HG03469 (cell line): ENCODE measurements at regions not wholly inside any gene's neighbourhood (a gene's known extent, or its start where the extent isn't known, plus 50 kb on each side); places are given as distances from the start of the nearest gene placed in this dataset.

ENCODE experiments used
- ATAC-seq: cut with Tn5 transposase; IDR thresholded peaks from one replicate; pipeline ENCODE4 v1.9.1; 2021; ENCODE audit warnings: mild to moderate bottlenecking, moderate library complexity, moderate number of reproducible peaks; ENCODE audit not compliant: unreplicated experiment

DNA sequence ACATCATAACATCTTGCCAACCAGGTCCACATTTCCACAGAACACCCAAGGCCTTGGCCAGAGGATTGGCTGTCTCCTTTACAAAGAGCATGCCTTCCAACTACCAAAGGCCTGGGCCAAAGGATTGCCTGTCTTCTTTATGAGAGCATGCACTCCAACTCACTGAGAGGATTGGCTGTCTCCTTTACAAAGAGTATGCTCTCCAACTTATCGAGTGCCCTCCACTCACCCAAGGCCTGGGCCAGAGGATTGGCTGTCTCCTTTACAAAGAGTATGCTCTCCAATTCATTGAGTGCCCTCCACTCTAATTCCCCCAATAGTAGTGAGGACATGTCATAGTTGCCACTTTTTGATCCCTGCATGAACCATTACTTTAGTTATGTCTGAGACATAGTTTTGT, 79.9 kb upstream of the TAS2R1 start:
- no peak for ATAC-seq

- no peak for ATAC-seq
These were observed 77.7 kb upstream of the TAS2R1 start for GRCh38 chr5:9707732-9708462.

DNA sequence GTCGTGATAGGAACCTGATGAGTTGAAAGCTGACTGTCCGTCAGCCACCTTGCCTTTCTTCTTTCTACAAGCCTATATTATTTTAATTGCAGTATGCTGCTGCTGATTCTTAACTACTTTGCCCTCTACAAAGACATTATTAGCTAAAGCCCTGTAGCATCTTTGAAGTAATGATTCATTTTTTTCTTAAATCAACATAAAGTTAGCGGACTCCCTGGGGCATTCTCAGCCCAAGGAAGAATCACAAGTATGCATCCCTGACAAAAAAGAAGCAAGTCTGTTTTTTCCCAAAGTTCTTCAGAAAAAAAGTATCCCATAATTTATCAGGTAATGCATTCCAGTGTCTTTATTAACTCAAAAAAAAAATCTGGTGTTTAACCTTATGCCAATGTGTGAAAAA, 69.5 kb upstream of the TAS2R1 start:
- ATAC-seq = no peak

- no peak for ATAC-seq
These were observed 68.7 kb upstream of the TAS2R1 start for GRCh38 chr5:9698841-9699240.

GRCh38 chr5:9698125-9698826, 68.1 kb upstream of the TAS2R1 start:
- ATAC-seq = no peak

DNA sequence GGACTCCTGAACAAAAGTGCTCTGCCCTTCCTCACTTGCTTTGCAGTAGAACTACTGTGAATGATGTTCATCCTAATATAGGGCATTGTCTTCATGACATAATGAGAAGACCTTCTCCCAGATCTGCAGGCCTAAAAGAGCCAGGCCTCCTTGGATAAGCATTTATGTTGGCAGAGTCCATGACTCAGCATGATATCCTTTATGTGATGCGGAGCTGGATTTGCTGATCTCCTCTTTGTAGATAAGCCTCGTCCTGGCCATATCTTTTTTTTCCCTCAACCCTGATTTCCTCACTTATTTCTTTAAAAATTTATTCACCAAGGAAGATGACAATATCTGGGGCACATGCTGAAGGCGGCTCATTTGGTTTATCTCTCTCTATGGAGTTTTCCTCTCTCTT, 62.4 kb upstream of the TAS2R1 start:
- ATAC-seq = no peak

DNA sequence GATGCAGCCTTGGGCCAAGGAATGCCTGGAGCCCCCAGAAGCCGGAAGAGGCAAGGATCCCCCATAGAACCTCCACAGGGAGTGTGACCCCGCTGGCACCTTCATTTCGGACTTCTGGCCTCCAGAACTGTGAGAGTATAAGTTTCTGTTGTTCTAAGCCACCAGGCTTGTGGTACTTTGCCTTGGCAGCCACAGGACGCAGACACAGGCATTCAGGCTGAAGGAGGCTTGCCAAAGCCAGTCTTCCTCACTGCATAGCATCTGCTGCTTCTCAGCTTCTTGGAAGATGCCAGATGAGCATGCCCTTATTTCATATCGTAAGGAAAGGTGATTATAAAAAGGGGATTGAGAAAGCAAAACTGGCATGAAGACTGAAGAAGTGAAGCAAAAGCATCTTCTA, 61.1 kb upstream of the TAS2R1 start:
- no peak for ATAC-seq

- no peak for ATAC-seq
These were observed 60.6 kb upstream of the TAS2R1 start for GRCh38 chr5:9690751-9691150.

- no peak for ATAC-seq
These were observed 56.1 kb upstream of the TAS2R1 start for GRCh38 chr5:9686216-9686615.

DNA sequence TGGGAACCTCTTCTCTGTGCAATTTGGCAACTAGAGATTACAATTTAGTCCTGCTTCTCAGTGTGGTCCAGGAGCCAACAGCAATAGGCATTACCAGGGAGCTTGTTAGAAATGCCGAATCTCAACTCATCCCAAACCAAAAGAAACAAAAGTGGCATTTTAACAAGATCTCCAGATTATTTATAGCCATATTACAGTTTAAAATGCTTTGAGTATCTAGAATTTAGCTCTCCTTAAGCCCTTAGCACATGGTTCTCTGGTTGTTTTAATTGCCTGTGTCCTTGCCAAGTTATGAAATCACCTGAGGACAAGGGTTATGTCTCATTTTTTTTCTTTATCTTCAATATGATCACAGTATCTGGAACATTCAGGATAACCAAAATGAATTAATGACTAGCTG, 51.6 kb upstream of the TAS2R1 start:
- ATAC-seq = no peak
